IMR-90 (cell line): ENCODE measurements at regions not wholly inside any gene's neighbourhood (a gene's known extent, or its start where the extent isn't known, plus 50 kb on each side); places are given as distances from the start of the nearest gene placed in this dataset.
A peak's percentile ranks its signal among the peaks of the same experiment; 100 is the strongest.

Experiments
- ATAC-seq: fragments of 200-7000 bp; cut with Tn5 transposase; 2 replicates; pipeline ENCODE4 v1.9.1; 2020; ENCODE audit warnings: low read depth, mild to moderate bottlenecking, moderate library complexity
- BruUV-seq: library from RNA; stranded (reverse); fragments of 400-500 nt; replicated peaks from 2 replicates; lab custom pipeline; 2021; lab: Mats Ljungman, UMichigan
- CTCF ChIA-PET: fragments of 300-600 bp; formaldehyde crosslinking; extraction: SDS; loops from one replicate; lab custom pipeline; 2021; ENCODE audit warnings: antibody characterized with exemption; lab: Yijun Ruan, JAX
- POLR2A ChIA-PET: fragments of 300-600 bp; sonication (Branson Sonifier 250); formaldehyde crosslinking; loops from one replicate; lab custom pipeline; 2022; ENCODE audit warnings: antibody characterized with exemption; ENCODE audit not compliant: unreplicated experiment; lab: Charles Lee
- DNase-seq: peaks from one replicate; pipeline ENCODE4 v3.0.0; 2013
- H2AFZ ChIP-seq: replicated peaks from 2 replicates; pipeline ENCODE3; 2013; ENCODE audit warnings: low read length, mild to moderate bottlenecking; ENCODE audit not compliant: poor library complexity
- H2AK5ac ChIP-seq: 2 replicates; pipeline ENCODE4 v1.6.1; 2013; ENCODE audit warnings: low read depth, low read length, inconsistent platforms
- H2AK9ac ChIP-seq: replicated peaks from 2 replicates; pipeline ENCODE3; 2013; ENCODE audit warnings: mild to moderate bottlenecking, low read depth, low read length, moderate library complexity; ENCODE audit not compliant: poor library complexity
- H2BK120ac ChIP-seq: 2 replicates; pipeline ENCODE4 v1.6.1; 2013; ENCODE audit warnings: low read depth, low read length, inconsistent platforms
- H2BK15ac ChIP-seq: 3 replicates; pipeline ENCODE4 v1.6.1; 2013; ENCODE audit warnings: low read depth, low read length, inconsistent platforms
- H2BK20ac ChIP-seq: 2 replicates; pipeline ENCODE4 v1.6.1; 2013; ENCODE audit warnings: low read depth, mild to moderate bottlenecking, inconsistent platforms, low read length, moderate library complexity
- H2BK5ac ChIP-seq: 2 replicates; pipeline ENCODE4 v1.6.1; 2013; ENCODE audit warnings: mild to moderate bottlenecking, low read depth, low read length, inconsistent platforms; ENCODE audit not compliant: poor library complexity, severe bottlenecking
- H3K14ac ChIP-seq: replicated peaks from 2 replicates; pipeline ENCODE4 v1.6.1; 2013; ENCODE audit warnings: low read depth, low read length, inconsistent platforms
- H3K18ac ChIP-seq: 2 replicates; pipeline ENCODE4 v1.6.1; 2013; ENCODE audit warnings: low read depth, low read length, control low read depth
- H3K23ac ChIP-seq: 2 replicates; pipeline ENCODE4 v1.6.1; 2013; ENCODE audit warnings: low read depth, low read length, inconsistent platforms
- H3K27ac ChIP-seq: 2 replicates; pipeline ENCODE4 v1.5.1; 2013; ENCODE audit warnings: mild to moderate bottlenecking, control low read depth, low read length; ENCODE audit not compliant: insufficient read depth
- H3K27me3 ChIP-seq: 2 replicates; pipeline ENCODE4 v1.6.1; 2013; ENCODE audit warnings: low read length; ENCODE audit not compliant: control insufficient read depth, insufficient read depth
- H3K36me3 ChIP-seq: 2 replicates; pipeline ENCODE4 v1.6.1; 2013; ENCODE audit warnings: low read length, mixed read lengths; ENCODE audit not compliant: control insufficient read depth, insufficient read depth
- H3K4ac ChIP-seq: 2 replicates; pipeline ENCODE4 v1.6.1; 2013; ENCODE audit warnings: low read depth, low read length, inconsistent platforms
- H3K4me1 ChIP-seq: 2 replicates; pipeline ENCODE4 v1.6.1; 2013; ENCODE audit warnings: low read length, mixed read lengths; ENCODE audit not compliant: control insufficient read depth, insufficient read depth
- H3K4me2 ChIP-seq: 2 replicates; pipeline ENCODE4 v1.6.1; 2013; ENCODE audit warnings: low read depth, mild to moderate bottlenecking, control low read depth, low read length, moderate library complexity
- H3K4me3 ChIP-seq: 2 replicates; pipeline ENCODE4 v1.5.1; 2013; ENCODE audit warnings: low read depth, mild to moderate bottlenecking, control low read depth, low read length, moderate library complexity; ENCODE audit not compliant: insufficient read depth
- H3K56ac ChIP-seq: 2 replicates; pipeline ENCODE4 v1.6.1; 2013; ENCODE audit warnings: low read length, inconsistent platforms; ENCODE audit not compliant: insufficient read depth; ENCODE audit errors: extremely low read depth
- H3K79me1 ChIP-seq, 2 experiments: 2 replicates each; pipeline ENCODE4 v1.6.1; 2013; ENCODE audit warnings: low read length in 2 of 2, inconsistent platforms in 1 of 2, low read depth in 1 of 2
- H3K9ac ChIP-seq: 2 replicates; pipeline ENCODE4 v1.6.1; 2013; ENCODE audit warnings: low read depth, low read length, control low read depth
- H3K9me1 ChIP-seq: 2 replicates; pipeline ENCODE4 v1.6.1; 2013; ENCODE audit warnings: low read length, inconsistent platforms; ENCODE audit not compliant: insufficient read depth
- H3K9me3 ChIP-seq: 2 replicates; pipeline ENCODE4 v1.6.1; 2013; ENCODE audit warnings: low read length; ENCODE audit not compliant: control insufficient read depth, insufficient read depth
- H4K20me1 ChIP-seq: 2 replicates; pipeline ENCODE4 v1.6.1; 2013; ENCODE audit warnings: low read length, inconsistent platforms; ENCODE audit not compliant: insufficient read depth
- H4K5ac ChIP-seq: 2 replicates; pipeline ENCODE4 v1.6.1; 2013; ENCODE audit warnings: mild to moderate bottlenecking, low read depth, low read length, control low read depth
- H4K8ac ChIP-seq, 2 experiments: 2 replicates each; pipeline ENCODE4 v1.6.1; 2013; ENCODE audit warnings: low read depth in 2 of 2, low read length in 2 of 2, control low read depth in 1 of 2, inconsistent platforms in 1 of 2
- H4K91ac ChIP-seq: 2 replicates; pipeline ENCODE4 v1.6.1; 2013; ENCODE audit warnings: low read depth, low read length, inconsistent platforms; ENCODE audit not compliant: insufficient read depth
- CEBPB ChIP-seq: IDR thresholded peaks from 2 replicates; pipeline ENCODE4 v1.6.1; 2012; ENCODE audit warnings: low read depth, low read length, improper control_type of control experiment
- CHD1 ChIP-seq: IDR thresholded peaks from 2 replicates; pipeline ENCODE4 v1.6.1; 2012; ENCODE audit warnings: low read depth, low read length, improper control_type of control experiment
- CTCF ChIP-seq: conservative IDR thresholded peaks from 2 replicates; pipeline ENCODE4 v1.5.1; 2012; ENCODE audit warnings: mild to moderate bottlenecking, low read depth, low read length, improper control_type of control experiment
- FOS ChIP-seq: fragments of 150-350 bp; IDR thresholded peaks from 2 replicates; pipeline ENCODE4 v1.6.1; 2016; ENCODE audit warnings: low read depth, low read length
- MAFK ChIP-seq: IDR thresholded peaks from 2 replicates; pipeline ENCODE4 v1.6.1; 2012; ENCODE audit warnings: low read depth, low read length, improper control_type of control experiment
- MAZ ChIP-seq: IDR thresholded peaks from 2 replicates; pipeline ENCODE4 v1.6.1; 2012; ENCODE audit warnings: low read depth, mild to moderate bottlenecking, low read length, improper control_type of control experiment, moderate library complexity, borderline replicate concordance
- NFE2L2 ChIP-seq: fragments of 150-350 bp; IDR thresholded peaks from 2 replicates; pipeline ENCODE4 v1.6.1; 2016; ENCODE audit warnings: low read depth, mild to moderate bottlenecking, low read length
- POLR2A ChIP-seq: IDR thresholded peaks from 2 replicates; pipeline ENCODE4 v1.6.1; 2012; ENCODE audit warnings: mild to moderate bottlenecking, low read depth, low read length
- RAD21 ChIP-seq: IDR thresholded peaks from 2 replicates; pipeline ENCODE4 v1.6.1; 2012; ENCODE audit warnings: low read length, improper control_type of control experiment
- RCOR1 ChIP-seq: IDR thresholded peaks from 2 replicates; pipeline ENCODE4 v1.6.1; 2012; ENCODE audit warnings: mild to moderate bottlenecking, low read length, improper control_type of control experiment; ENCODE audit not compliant: insufficient replicate concordance
- RFX5 ChIP-seq: IDR thresholded peaks from 2 replicates; pipeline ENCODE4 v1.8.0; 2012; ENCODE audit warnings: low read depth, mild to moderate bottlenecking, low read length, moderate library complexity
- WGBS, 2 experiments: methylation state at CpG; one replicate each; pipeline versions ENCODE4 v1.1.5 to v1.1.7; 2013; ENCODE audit warnings: missing lambda C conversion rate in 2 of 2; ENCODE audit not compliant: insufficient read length in 1 of 2; ENCODE audit errors: extremely low coverage in 2 of 2; 5-methylcytosine and 5-hydroxymethylcytosine counted together
- dilution Hi-C: fragments of 300-500 bp; cut with HindIII; formaldehyde crosslinking; loops from one replicate; pipeline ENCODE4 v1.14.3; 2018; ENCODE audit warnings: low sequenced_read_pairs; ENCODE audit not compliant: unreplicated experiment
- in situ Hi-C: fragments of 300-500 bp; cut with MboI; formaldehyde crosslinking; loops from 3 replicates; pipeline ENCODE4 v1.14.3; 2019; ENCODE audit warnings: low sequenced_read_pairs, inconsistent platforms, mixed read lengths
- intact Hi-C: fragments of 100-400 bp; cut with micrococcal nuclease; formaldehyde crosslinking; loops from 2 replicates; pipeline ENCODE4 v1.10.0; 2022
- TF ChIP-seq, protein P1 (sequence below): fragments of 150-350 bp; IDR thresholded peaks from 2 replicates; pipeline ENCODE4 v1.6.1; 2017; ENCODE audit warnings: mild to moderate bottlenecking, antibody characterized with exemption, low read length, low read depth
- TF ChIP-seq, protein P2 (sequence below): fragments of 150-350 bp; IDR thresholded peaks from 2 replicates; pipeline ENCODE4 v1.6.1; 2016; ENCODE audit warnings: low read depth, mild to moderate bottlenecking, low read length, moderate library complexity, borderline replicate concordance

DNA sequence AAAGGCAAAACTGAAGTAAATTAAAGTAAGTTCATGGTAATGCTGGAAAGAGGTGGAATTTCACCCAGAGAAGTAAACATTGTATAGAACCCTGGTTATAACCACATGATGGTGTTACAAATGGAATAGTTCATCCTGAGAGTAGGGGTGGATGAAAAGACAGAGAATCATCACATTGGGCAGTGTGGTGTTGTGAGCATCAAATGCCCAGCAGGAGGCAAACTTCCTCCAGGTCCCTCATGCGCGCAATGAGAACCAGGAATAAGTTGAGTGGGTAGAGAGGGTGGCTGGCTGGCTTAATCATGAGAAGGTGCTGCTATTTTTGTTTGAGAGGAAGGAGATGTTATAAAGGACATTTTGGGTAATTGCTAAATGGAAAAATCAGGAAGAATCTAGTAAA lies 163.3 kb upstream of the HMHB1 start:
- Histone ChIP-seq H4K5ac (no peak overlapping the region), H3K23ac (no peak overlapping the region), H4K20me1 (no peaks in the 10 kb centered on the region), H3K27me3 (no peaks in the 10 kb centered on the region), H2BK5ac (no peak overlapping the region), H2BK20ac (no peak overlapping the region), H3K36me3 (no peaks in the 10 kb centered on the region), H2AK9ac (no peak overlapping the region), H2BK120ac (no peak overlapping the region), H4K8ac (no peak overlapping the region), H4K91ac (no peak overlapping the region), H3K4me1 (peaks cover 5% of the 10 kb centered on the region), H3K4me2 (no peak overlapping the region), H3K56ac (no peak overlapping the region), H3K18ac (no peak overlapping the region), H2BK15ac (no peak overlapping the region), H3K79me1 (no peaks in the 10 kb centered on the region), H3K27ac (no peak overlapping the region), H3K14ac (no peak overlapping the region), H3K9me3 (no peaks in the 10 kb centered on the region), H3K4me3 (no peak overlapping the region), H3K9me1 (peaks cover 5% of the 10 kb centered on the region), H3K9ac (no peak overlapping the region), H2AK5ac (no peak overlapping the region), H3K4ac (no peak overlapping the region), H2AFZ (no peak overlapping the region)
- no TSS peak for BruUV-seq
- in situ Hi-C loops (no loop called here), dilution Hi-C loops (no loop called here), intact Hi-C loops (no loop called here)
- TF ChIP-seq NFE2L2 (no peak), RCOR1 (no peak), CEBPB (no peak), CTCF (peak; percentile 17; the same call in 1 of the 2 replicates), RAD21 (peak; percentile 14; the same call in 1 of the 2 replicates), MAZ (no peak), POLR2A (no peak), RFX5 (no peak), MAFK (no peak), FOS (no peak), CHD1 (no peak)
- TF ChIP-seq, protein P1, sequence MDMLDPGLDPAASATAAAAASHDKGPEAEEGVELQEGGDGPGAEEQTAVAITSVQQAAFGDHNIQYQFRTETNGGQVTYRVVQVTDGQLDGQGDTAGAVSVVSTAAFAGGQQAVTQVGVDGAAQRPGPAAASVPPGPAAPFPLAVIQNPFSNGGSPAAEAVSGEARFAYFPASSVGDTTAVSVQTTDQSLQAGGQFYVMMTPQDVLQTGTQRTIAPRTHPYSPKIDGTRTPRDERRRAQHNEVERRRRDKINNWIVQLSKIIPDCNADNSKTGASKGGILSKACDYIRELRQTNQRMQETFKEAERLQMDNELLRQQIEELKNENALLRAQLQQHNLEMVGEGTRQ = no peak
- TF ChIP-seq, protein P2, sequence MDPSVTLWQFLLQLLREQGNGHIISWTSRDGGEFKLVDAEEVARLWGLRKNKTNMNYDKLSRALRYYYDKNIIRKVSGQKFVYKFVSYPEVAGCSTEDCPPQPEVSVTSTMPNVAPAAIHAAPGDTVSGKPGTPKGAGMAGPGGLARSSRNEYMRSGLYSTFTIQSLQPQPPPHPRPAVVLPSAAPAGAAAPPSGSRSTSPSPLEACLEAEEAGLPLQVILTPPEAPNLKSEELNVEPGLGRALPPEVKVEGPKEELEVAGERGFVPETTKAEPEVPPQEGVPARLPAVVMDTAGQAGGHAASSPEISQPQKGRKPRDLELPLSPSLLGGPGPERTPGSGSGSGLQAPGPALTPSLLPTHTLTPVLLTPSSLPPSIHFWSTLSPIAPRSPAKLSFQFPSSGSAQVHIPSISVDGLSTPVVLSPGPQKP = no peak
- ChIA-PET CTCF (interaction anchor here (1.0 kb wide), 1 partner anchor 90 kb away, joined by 3 read pairs; no protein-coding TSS in a partner anchor), POLR2A (no interaction called here)
- WGBS, 2 experiments = no CpG with 5 or more reads among the region's 2 CpGs
- no peak for ATAC-seq
- DNase-seq = no peak
